ENCODE measurements at regions not wholly inside any gene's neighbourhood (a gene's known extent, or its start where the extent isn't known, plus 50 kb on each side); places are given as distances from the start of the nearest gene placed in this dataset.

DNA sequence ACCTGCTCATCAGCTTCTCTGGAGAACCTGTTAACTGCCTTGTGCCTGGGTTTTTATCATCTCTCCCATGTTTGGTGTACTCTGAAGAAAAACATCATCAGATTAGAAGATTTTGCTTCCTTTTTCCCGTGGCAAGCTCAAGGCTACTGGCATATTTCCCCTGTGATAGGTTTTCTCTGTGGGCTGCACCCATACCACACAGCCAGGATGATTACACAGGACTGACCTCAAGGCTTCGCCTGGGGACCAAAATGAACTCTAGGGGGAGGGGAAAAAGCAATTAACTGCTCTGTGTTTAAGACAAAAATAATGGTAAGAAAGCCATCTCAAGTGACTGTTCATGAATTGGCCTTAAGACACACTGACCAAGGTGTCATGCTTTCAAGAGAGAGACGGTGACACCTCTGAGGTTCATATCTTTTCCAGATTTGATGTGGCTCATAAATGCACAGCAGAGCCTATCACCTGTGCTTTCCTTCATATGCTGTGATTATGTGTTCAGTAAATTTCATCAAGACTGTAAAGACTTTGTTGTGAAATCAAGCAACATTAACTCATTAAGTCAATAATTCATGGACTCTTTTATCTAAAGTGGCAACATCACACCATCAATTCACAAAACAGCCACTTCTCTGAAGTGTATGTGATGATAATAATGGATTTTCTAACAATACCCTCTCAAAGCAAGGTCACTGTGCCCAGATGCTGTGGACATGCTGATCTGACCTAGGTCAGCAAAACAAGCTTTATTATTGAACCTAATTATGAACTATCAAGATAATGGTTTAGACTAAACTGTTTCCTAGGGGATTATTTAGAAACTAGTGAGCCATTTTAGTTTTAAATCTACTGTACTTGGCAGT is 427.9 kb downstream of the WDR72 start:
- Histone ChIP-seq H3K4me1 (ENCODE audit: insufficient read depth) (no peaks in the 10 kb centered on the region), H3K27me3 (no peaks in the 10 kb centered on the region), H3K9me3 (no peaks in the 10 kb centered on the region), H3K4me3 (no peak overlapping the region), H3K27ac (no peak overlapping the region), H3K36me3 (no peaks in the 10 kb centered on the region)
- WGBS, 3 donors = 40 to 43% (median 40%) methylated on average over 3 of the region's 3 CpGs
- no peak for TF ChIP-seq POLR2A (IDR thresholded peaks at IDR 0.05)
- TF ChIP-seq EP300 (IDR thresholded peaks at IDR 0.05) = no peak
- TF ChIP-seq CTCF (IDR thresholded peaks at IDR 0.05) = no peak
- no peak for DNase-seq
- intact Hi-C loops (cut with DNase I) = loop anchor here in 1 of 4 donors (10.0 kb wide), 1 partner anchor 57 kb away; no protein-coding TSS in a partner anchor

DNA sequence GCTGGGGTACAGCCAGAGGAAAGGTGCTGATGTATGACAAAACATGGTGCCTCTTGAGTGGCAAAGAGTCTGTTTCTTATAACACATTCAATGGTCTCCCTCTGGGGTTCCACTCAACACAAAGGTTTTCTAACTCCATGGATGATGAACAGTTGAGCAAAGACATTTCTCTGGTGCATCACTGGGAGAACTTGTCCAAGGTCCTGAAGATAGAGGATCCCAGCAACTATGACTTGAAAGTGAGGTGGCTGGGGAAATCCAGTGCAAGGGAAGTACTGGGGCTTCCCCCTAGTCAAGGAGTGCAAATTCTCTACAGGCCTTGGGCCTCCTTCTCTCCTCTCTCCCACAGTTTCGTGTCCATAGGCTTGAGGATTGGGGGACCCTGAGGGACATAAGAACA is 431.1 kb downstream of the WDR72 start:
- no peak for TF ChIP-seq POLR2A (IDR thresholded peaks at IDR 0.05)
- no peak for TF ChIP-seq EP300 (IDR thresholded peaks at IDR 0.05)
- Histone ChIP-seq H3K4me3 (no peak overlapping the region), H3K9me3 (no peaks in the 10 kb centered on the region), H3K27ac (no peak overlapping the region), H3K27me3 (no peaks in the 10 kb centered on the region), H3K36me3 (no peaks in the 10 kb centered on the region), H3K4me1 (ENCODE audit: insufficient read depth) (no peaks in the 10 kb centered on the region)
- intact Hi-C loops (cut with DNase I) = no loop called here
- no peak for DNase-seq
- WGBS, 3 donors = 30 to 47% (median 37%) methylated on average over 1 of the region's 1 CpG

GRCh38 chr15:53324061-53324460 is 435.4 kb downstream of the WDR72 start:
- Histone ChIP-seq H3K4me1 (ENCODE audit: insufficient read depth) (no peaks in the 10 kb centered on the region), H3K36me3 (no peaks in the 10 kb centered on the region), H3K27ac (no peak overlapping the region), H3K4me3 (no peak overlapping the region), H3K9me3 (no peaks in the 10 kb centered on the region), H3K27me3 (no peaks in the 10 kb centered on the region)
- 62 to 69% (median 66%) methylated on average over 7 of the region's 7 CpGs for WGBS, 3 donors
- TF ChIP-seq POLR2A (IDR thresholded peaks at IDR 0.05) (no peak), CTCF (IDR thresholded peaks at IDR 0.05) (no peak), EP300 (IDR thresholded peaks at IDR 0.05) (no peak)
- intact Hi-C loops (cut with DNase I) = no loop called here
- no peak for DNase-seq

GRCh38 chr15:53323191-53323590 is 436.3 kb downstream of the WDR72 start:
- DNase-seq = no peak
- H3K27ac ChIP-seq = no peak overlapping the region
- H3K4me3 ChIP-seq = no peak overlapping the region
- TF ChIP-seq POLR2A (IDR thresholded peaks at IDR 0.05) = no peak
- no peak for TF ChIP-seq EP300 (IDR thresholded peaks at IDR 0.05)
- no peak for TF ChIP-seq CTCF (IDR thresholded peaks at IDR 0.05)
- no peaks in the 10 kb centered on the region for H3K27me3 ChIP-seq
- no peaks in the 10 kb centered on the region for H3K4me1 ChIP-seq (ENCODE audit: insufficient read depth)
- WGBS, 3 donors = 47 to 49% (median 49%) methylated on average over 3 of the region's 3 CpGs
- H3K36me3 ChIP-seq = no peaks in the 10 kb centered on the region
- H3K9me3 ChIP-seq = no peaks in the 10 kb centered on the region
- intact Hi-C loops (cut with DNase I) = no loop called here

DNA sequence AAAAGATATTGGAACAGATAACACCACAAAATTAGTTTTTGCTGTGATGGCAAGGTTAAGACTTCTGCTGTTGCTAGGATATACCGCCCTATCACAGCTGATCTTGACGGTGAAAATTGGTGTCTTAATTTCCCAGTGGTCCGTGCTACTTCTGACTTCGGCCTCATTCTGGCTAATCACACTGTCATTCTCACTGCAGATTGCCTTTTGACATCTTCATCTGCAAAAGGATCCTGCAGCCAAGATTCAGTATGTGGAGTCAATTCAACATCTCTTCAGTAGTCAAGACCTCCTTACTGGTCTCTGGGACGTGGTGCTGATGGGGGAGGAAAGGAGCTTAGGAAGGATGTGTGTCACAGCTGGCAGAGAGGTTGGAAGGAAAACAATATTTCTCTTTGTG is 438.6 kb downstream of the WDR72 start:
- H3K27me3 ChIP-seq = no peaks in the 10 kb centered on the region
- TF ChIP-seq CTCF (IDR thresholded peaks at IDR 0.05) (no peak), EP300 (IDR thresholded peaks at IDR 0.05) (no peak), POLR2A (IDR thresholded peaks at IDR 0.05) (no peak)
- no peak overlapping the region for H3K4me3 ChIP-seq
- intact Hi-C loops (cut with DNase I) = no loop called here
- H3K27ac ChIP-seq = no peak overlapping the region
- no peak for DNase-seq
- H3K4me1 ChIP-seq (ENCODE audit: insufficient read depth) = no peaks in the 10 kb centered on the region
- H3K9me3 ChIP-seq = no peaks in the 10 kb centered on the region
- no peaks in the 10 kb centered on the region for H3K36me3 ChIP-seq
- 62 to 71% (median 68%) methylated on average over 5 of the region's 5 CpGs for WGBS, 3 donors
